ENCODE measurements at regions not wholly inside any gene's neighbourhood (a gene's known extent, or its start where the extent isn't known, plus 50 kb on each side); places are given as distances from the start of the nearest gene placed in this dataset.

- no peak for DNase-seq
These were observed 301.9 kb upstream of the HS3ST1 start for GRCh38 chr4:11730545-11730944.

GRCh38 chr4:11729548-11729947 is 300.9 kb upstream of the HS3ST1 start:
- no peak for DNase-seq

GRCh38 chr4:11727903-11728564 is 299.3 kb upstream of the HS3ST1 start:
- no peak for DNase-seq

DNA sequence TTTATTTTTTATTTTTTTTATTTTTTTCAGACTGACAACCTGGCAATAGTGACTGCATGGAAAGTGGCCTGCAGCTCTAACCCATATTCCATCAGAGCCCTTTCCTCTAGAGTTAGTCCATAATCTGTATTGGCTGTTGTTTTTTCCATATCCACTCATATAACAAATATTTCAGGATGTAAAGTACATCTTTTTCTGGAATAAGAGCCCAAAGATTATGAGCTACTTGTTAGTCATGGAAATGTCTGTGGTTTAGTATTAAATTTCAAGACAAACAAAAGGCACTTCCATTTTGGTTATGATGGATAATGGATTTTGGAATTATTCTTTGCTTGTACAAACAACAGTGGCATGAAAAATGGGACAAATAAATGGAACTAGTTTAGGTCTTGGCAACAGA is 296.0 kb upstream of the HS3ST1 start:
- no peak for DNase-seq

- no peak for DNase-seq
These were observed 293.5 kb upstream of the HS3ST1 start for GRCh38 chr4:11722223-11722622.

GRCh38 chr4:11720292-11720691 is 291.6 kb upstream of the HS3ST1 start:
- DNase-seq, result no peak

- no peak for DNase-seq
These were observed 291.2 kb upstream of the HS3ST1 start for GRCh38 chr4:11719879-11720278.

- DNase-seq, result no peak
These were observed 287.2 kb upstream of the HS3ST1 start for GRCh38 chr4:11715753-11716521.

GRCh38 chr4:11710453-11711093 is 281.9 kb upstream of the HS3ST1 start:
- DNase-seq, result no peak

DNA sequence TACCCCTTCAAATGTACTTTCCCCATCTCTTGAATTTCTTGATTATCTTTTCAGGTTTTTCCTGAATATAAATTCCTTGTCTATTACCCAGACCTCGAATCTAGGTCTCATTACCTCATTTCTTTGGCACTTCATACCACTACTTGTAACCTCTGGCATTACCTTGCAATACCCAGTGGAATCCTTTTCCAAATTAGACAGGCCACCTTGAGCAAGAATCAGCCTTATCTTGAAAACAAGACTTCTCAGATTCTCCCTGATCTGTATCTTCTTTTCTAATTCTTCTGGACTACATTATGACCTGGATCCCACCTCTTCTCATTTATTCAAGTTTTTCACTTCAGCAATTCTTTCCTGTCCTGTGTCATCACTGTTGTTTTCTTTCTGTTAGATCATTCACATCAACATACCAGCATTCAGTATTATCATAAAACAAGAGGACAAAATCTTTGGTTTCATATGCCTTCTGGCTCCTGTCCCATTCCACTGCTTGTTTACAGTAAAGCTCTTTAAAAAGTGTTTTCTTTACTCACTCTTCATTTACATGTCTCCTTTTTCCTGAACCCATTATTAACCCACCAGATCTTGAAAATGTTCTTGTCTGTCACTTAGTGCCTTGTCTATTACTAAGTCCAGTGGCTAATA is 275.6 kb upstream of the HS3ST1 start:
- no peak for DNase-seq

DNA sequence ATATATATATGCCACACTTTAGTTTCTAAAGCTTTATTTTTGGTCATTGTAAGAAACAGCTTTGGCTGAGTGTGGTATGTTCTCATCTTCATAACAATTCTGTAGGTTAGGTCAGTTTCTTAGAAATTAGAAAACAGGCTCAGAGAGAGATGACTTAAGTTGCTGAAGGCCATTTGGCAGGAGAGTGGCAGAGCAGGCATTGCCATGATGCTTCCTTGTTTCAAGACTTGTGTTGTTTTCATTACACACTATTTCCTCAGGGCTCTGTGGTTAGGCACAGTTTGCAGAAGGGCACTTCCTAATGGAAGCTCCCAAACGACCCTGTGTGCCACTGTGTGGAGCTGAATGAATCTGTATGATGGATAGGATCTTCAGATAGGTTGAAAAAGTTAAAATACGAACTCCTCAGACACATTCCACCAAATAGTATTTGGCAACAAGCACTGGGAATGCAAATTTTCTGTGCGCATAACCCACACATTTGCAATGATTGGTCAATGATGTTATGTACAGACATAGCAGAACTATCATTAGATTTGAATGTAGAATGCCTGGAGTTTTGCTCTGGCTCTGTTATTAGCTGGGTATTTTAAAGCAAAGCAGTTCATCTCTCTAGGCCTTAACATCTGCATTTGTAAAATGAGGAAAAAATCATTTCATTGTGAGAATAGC is 274.3 kb upstream of the HS3ST1 start:
- DNase-seq, result no peak

GRCh38 chr4:11701966-11702725 is 273.5 kb upstream of the HS3ST1 start:
- DNase-seq, result no peak

DNA sequence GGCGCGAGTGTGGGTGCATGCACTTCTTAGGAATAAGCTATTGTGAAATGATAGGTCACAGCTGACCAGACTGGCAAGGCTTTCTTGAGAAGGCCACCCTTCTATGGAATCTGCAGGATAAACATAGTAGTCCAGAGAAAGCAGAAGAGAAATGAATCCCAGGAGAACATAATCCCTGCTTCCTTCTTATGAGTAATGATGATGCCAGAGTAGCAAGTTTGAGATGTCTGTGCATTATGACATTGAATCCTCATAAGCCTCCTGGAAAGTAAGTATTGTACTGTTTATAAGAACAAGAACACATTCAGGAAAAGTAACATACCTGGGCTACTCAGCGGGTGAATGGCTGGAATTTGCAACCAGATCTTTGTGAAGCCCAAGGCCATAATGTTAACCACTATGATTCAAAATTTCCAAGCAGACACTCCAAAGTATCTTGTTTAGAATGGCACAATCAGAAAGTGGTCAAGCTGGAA is 272.1 kb upstream of the HS3ST1 start:
- DNase-seq, result no peak

- DNase-seq, result no peak
These were observed 270.3 kb upstream of the HS3ST1 start for GRCh38 chr4:11698846-11699590.

DNA sequence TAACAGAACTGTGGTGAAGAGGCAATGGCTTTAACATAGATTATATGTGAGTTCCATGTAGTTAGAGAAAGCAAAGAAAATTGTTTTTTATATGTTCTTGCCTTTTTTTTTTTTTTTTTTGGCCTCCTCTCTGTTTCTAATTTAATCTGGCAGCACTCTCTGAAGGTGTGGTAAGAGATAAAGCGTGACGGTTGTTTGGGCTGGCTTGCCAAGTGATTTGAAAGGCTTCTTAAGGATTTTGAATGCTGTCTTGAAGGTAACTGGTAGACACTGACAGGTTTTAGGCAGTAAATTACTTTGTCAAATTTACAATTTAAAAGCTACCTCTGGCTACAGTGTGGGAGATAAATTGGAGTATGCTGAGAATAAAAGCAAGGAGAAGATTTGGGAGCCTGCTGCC is 269.3 kb upstream of the HS3ST1 start:
- DNase-seq, result no peak

GRCh38 chr4:11693693-11694092 is 265.0 kb upstream of the HS3ST1 start:
- no peak for DNase-seq

- no peak for DNase-seq
These were observed 262.5 kb upstream of the HS3ST1 start for GRCh38 chr4:11691236-11691635.

- no peak for DNase-seq
These were observed 259.0 kb upstream of the HS3ST1 start for GRCh38 chr4:11687727-11688126.

GRCh38 chr4:11685481-11685880 is 256.8 kb upstream of the HS3ST1 start:
- DNase-seq, result no peak

DNA sequence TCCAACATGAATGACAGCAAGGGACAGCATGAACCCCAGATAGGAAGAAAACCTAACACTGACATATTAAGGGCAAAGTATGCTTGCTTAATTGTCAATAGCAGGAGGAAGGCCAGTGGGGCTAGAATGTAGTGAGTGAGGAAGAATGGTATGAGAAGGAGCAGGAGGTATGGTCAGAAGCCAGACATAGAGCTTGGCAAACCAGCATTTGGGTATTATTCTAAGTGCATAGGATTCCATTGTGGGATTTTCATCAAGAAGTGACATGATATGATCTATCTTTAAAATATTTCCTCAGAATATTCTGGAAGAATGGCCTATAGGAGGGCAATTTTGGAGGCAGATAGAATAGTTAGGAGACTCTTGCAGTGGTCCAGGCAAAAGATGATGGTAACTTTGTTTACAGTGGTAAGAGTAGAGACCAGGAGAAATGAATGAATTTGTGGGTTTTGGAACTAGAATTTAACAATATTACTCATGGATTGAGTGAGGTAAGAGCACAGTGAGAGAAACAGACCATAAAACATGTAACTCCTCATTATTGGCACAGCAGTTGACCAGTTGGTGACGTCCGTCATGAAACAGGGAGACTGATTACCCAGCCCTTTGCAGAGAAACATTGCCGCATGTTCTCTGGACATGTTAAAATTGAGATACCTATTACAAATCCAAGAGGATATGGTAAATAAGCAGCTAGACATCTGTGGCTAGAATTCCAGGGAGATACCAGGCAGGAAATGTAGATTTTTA is 246.5 kb upstream of the HS3ST1 start:
- DNase-seq, result no peak

DNA sequence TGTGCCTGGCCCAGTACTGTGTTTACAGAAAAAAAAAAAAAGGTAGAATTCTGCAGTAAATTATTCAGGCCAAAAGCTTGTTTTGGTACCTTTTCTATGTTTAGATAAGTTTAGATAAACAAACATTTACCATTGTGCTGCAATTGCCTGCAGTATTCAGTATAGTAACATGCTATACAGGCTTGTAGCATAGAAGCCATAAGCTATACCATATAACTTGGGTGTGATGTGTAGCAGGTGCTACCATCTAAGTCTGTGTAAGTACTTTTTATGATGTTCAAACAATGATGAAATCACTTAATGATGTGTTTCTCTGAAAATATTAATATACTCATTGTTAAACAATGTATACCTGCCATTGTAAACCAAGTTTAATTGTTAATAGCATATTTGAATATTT is 241.6 kb upstream of the HS3ST1 start:
- no peak for DNase-seq
